ENCODE measurements at regions not wholly inside any gene's neighbourhood (a gene's known extent, or its start where the extent isn't known, plus 50 kb on each side); places are given as distances from the start of the nearest gene placed in this dataset.
"Not testable (repeated sequence)": the region's sequence is repeated elsewhere in the genome, so short reads cannot be mapped to it uniquely, and the experiment has no call there.

GRCh38 chr6:16039892-16040627 lies 88.8 kb upstream of the MYLIP start:
- H3K4me1 ChIP-seq (ENCODE audit: control insufficient read depth in 1 of 2, insufficient read depth in 2 of 2, low read length in 2 of 2) = not testable (repeated sequence)

GRCh38 chr6:16038938-16039337 lies 89.9 kb upstream of the MYLIP start:
- Histone ChIP-seq H3K4me1 (ENCODE audit: control insufficient read depth in 1 of 2, insufficient read depth in 2 of 2, low read length in 2 of 2) (peaks cover 0 to 4% of the 10 kb centered on the region in 2 donors), H3K4me3 (ENCODE audit: low read depth in 1 of 2, low read length in 2 of 2) (no peak overlapping the region), H3K27me3 (ENCODE audit: low read depth, low read length) (no peaks in the 10 kb centered on the region), H3K27ac (ENCODE audit: low read length) (no peak overlapping the region), H3K9me3 (ENCODE audit: control insufficient read depth in 1 of 2, low read length in 2 of 2) (no peaks in the 10 kb centered on the region), H3K36me3 (ENCODE audit: control insufficient read depth in 1 of 2, insufficient read depth in 2 of 2, low read length in 2 of 2) (no peaks in the 10 kb centered on the region)

More at GRCh38 chr6:16039892-16040627, 88.8 kb upstream of the MYLIP start:
- H3K27me3 ChIP-seq (ENCODE audit: low read depth, low read length); H3K36me3 ChIP-seq (ENCODE audit: control insufficient read depth in 1 of 2, insufficient read depth in 2 of 2, low read length in 2 of 2); H3K4me3 ChIP-seq (ENCODE audit: low read depth in 1 of 2, low read length in 2 of 2); H3K9me3 ChIP-seq (ENCODE audit: control insufficient read depth in 1 of 2, low read length in 2 of 2); H3K27ac ChIP-seq (ENCODE audit: low read length): not testable (repeated sequence)

- Histone ChIP-seq H3K27me3 (ENCODE audit: low read depth, low read length) (no peaks in the 10 kb centered on the region), H3K4me1 (ENCODE audit: control insufficient read depth in 1 of 2, insufficient read depth in 2 of 2, low read length in 2 of 2) (no peaks in the 10 kb centered on the region), H3K9me3 (ENCODE audit: control insufficient read depth in 1 of 2, low read length in 2 of 2) (no peaks in the 10 kb centered on the region), H3K4me3 (ENCODE audit: low read depth in 1 of 2, low read length in 2 of 2) (no peak overlapping the region), H3K36me3 (ENCODE audit: control insufficient read depth in 1 of 2, insufficient read depth in 2 of 2, low read length in 2 of 2) (no peaks in the 10 kb centered on the region), H3K27ac (ENCODE audit: low read length) (no peak overlapping the region)
These were observed 93.3 kb upstream of the MYLIP start for GRCh38 chr6:16035488-16036080.

GRCh38 chr6:16033214-16033613 lies 95.7 kb upstream of the MYLIP start:
- H3K27ac ChIP-seq (ENCODE audit: low read length) = no peak overlapping the region
- no peaks in the 10 kb centered on the region for H3K36me3 ChIP-seq (ENCODE audit: control insufficient read depth in 1 of 2, insufficient read depth in 2 of 2, low read length in 2 of 2)
- no peaks in the 10 kb centered on the region for H3K4me1 ChIP-seq (ENCODE audit: control insufficient read depth in 1 of 2, insufficient read depth in 2 of 2, low read length in 2 of 2)
- H3K9me3 ChIP-seq (ENCODE audit: control insufficient read depth in 1 of 2, low read length in 2 of 2) = no peaks in the 10 kb centered on the region
- H3K27me3 ChIP-seq (ENCODE audit: low read depth, low read length) = no peaks in the 10 kb centered on the region
- H3K4me3 ChIP-seq (ENCODE audit: low read depth in 1 of 2, low read length in 2 of 2) = no peak overlapping the region

GRCh38 chr6:16031278-16031981 lies 97.5 kb upstream of the MYLIP start:
- Histone ChIP-seq H3K27me3 (ENCODE audit: low read depth, low read length) (no peaks in the 10 kb centered on the region), H3K4me3 (ENCODE audit: low read depth in 1 of 2, low read length in 2 of 2) (no peak overlapping the region)

GRCh38 chr6:16028966-16029365 lies 99.9 kb upstream of the MYLIP start:
- Histone ChIP-seq H3K4me3 (ENCODE audit: low read depth in 1 of 2, low read length in 2 of 2) (no peak overlapping the region), H3K36me3 (ENCODE audit: control insufficient read depth in 1 of 2, insufficient read depth in 2 of 2, low read length in 2 of 2) (no peaks in the 10 kb centered on the region), H3K27ac (ENCODE audit: low read length) (no peak overlapping the region), H3K4me1 (ENCODE audit: control insufficient read depth in 1 of 2, insufficient read depth in 2 of 2, low read length in 2 of 2) (no peaks in the 10 kb centered on the region), H3K9me3 (ENCODE audit: control insufficient read depth in 1 of 2, low read length in 2 of 2) (no peaks in the 10 kb centered on the region), H3K27me3 (ENCODE audit: low read depth, low read length) (no peaks in the 10 kb centered on the region)

More at GRCh38 chr6:16031278-16031981, 97.5 kb upstream of the MYLIP start:
- Histone ChIP-seq H3K4me1 (ENCODE audit: control insufficient read depth in 1 of 2, insufficient read depth in 2 of 2, low read length in 2 of 2) (no peaks in the 10 kb centered on the region), H3K27ac (ENCODE audit: low read length) (no peak overlapping the region), H3K36me3 (ENCODE audit: control insufficient read depth in 1 of 2, insufficient read depth in 2 of 2, low read length in 2 of 2) (no peaks in the 10 kb centered on the region), H3K9me3 (ENCODE audit: control insufficient read depth in 1 of 2, low read length in 2 of 2) (no peaks in the 10 kb centered on the region)

- Histone ChIP-seq H3K4me1 (ENCODE audit: control insufficient read depth in 1 of 2, insufficient read depth in 2 of 2, low read length in 2 of 2) (no peaks in the 10 kb centered on the region), H3K4me3 (ENCODE audit: low read depth in 1 of 2, low read length in 2 of 2) (no peak overlapping the region), H3K27ac (ENCODE audit: low read length) (no peak overlapping the region), H3K9me3 (ENCODE audit: control insufficient read depth in 1 of 2, low read length in 2 of 2) (no peaks in the 10 kb centered on the region), H3K27me3 (ENCODE audit: low read depth, low read length) (no peaks in the 10 kb centered on the region), H3K36me3 (ENCODE audit: control insufficient read depth in 1 of 2, insufficient read depth in 2 of 2, low read length in 2 of 2) (no peaks in the 10 kb centered on the region)
These were observed 108.6 kb upstream of the MYLIP start for GRCh38 chr6:16020259-16020658.

GRCh38 chr6:16019462-16019861 lies 109.4 kb upstream of the MYLIP start:
- Histone ChIP-seq H3K4me1 (ENCODE audit: control insufficient read depth in 1 of 2, insufficient read depth in 2 of 2, low read length in 2 of 2) (no peaks in the 10 kb centered on the region), H3K9me3 (ENCODE audit: control insufficient read depth in 1 of 2, low read length in 2 of 2) (no peaks in the 10 kb centered on the region), H3K4me3 (ENCODE audit: low read depth in 1 of 2, low read length in 2 of 2) (no peak overlapping the region), H3K27me3 (ENCODE audit: low read depth, low read length) (no peaks in the 10 kb centered on the region), H3K36me3 (ENCODE audit: control insufficient read depth in 1 of 2, insufficient read depth in 2 of 2, low read length in 2 of 2) (no peaks in the 10 kb centered on the region), H3K27ac (ENCODE audit: low read length) (no peak overlapping the region)

GRCh38 chr6:16018626-16019025 lies 110.3 kb upstream of the MYLIP start:
- no peaks in the 10 kb centered on the region for H3K27me3 ChIP-seq (ENCODE audit: low read depth, low read length)
- no peaks in the 10 kb centered on the region for H3K36me3 ChIP-seq (ENCODE audit: control insufficient read depth in 1 of 2, insufficient read depth in 2 of 2, low read length in 2 of 2)
- no peaks in the 10 kb centered on the region for H3K4me1 ChIP-seq (ENCODE audit: control insufficient read depth in 1 of 2, insufficient read depth in 2 of 2, low read length in 2 of 2)
- H3K9me3 ChIP-seq (ENCODE audit: control insufficient read depth in 1 of 2, low read length in 2 of 2) = no peaks in the 10 kb centered on the region
- H3K4me3 ChIP-seq (ENCODE audit: low read depth in 1 of 2, low read length in 2 of 2) = no peak overlapping the region
- no peak overlapping the region for H3K27ac ChIP-seq (ENCODE audit: low read length)

GRCh38 chr6:16014325-16014724 lies 114.6 kb upstream of the MYLIP start:
- not testable (repeated sequence) for H3K36me3 ChIP-seq (ENCODE audit: control insufficient read depth in 1 of 2, insufficient read depth in 2 of 2, low read length in 2 of 2); H3K27me3 ChIP-seq (ENCODE audit: low read depth, low read length); H3K4me3 ChIP-seq (ENCODE audit: low read depth in 1 of 2, low read length in 2 of 2); H3K9me3 ChIP-seq (ENCODE audit: control insufficient read depth in 1 of 2, low read length in 2 of 2); H3K27ac ChIP-seq (ENCODE audit: low read length); H3K4me1 ChIP-seq (ENCODE audit: control insufficient read depth in 1 of 2, insufficient read depth in 2 of 2, low read length in 2 of 2)

- H3K27ac ChIP-seq (ENCODE audit: low read length) = no peak overlapping the region
- no peaks in the 10 kb centered on the region for H3K27me3 ChIP-seq (ENCODE audit: low read depth, low read length)
- H3K36me3 ChIP-seq (ENCODE audit: control insufficient read depth in 1 of 2, insufficient read depth in 2 of 2, low read length in 2 of 2) = no peaks in the 10 kb centered on the region
- H3K4me1 ChIP-seq (ENCODE audit: control insufficient read depth in 1 of 2, insufficient read depth in 2 of 2, low read length in 2 of 2) = no peaks in the 10 kb centered on the region
- no peak overlapping the region for H3K4me3 ChIP-seq (ENCODE audit: low read depth in 1 of 2, low read length in 2 of 2)
- H3K9me3 ChIP-seq (ENCODE audit: control insufficient read depth in 1 of 2, low read length in 2 of 2) = no peaks in the 10 kb centered on the region
These were observed 121.7 kb upstream of the MYLIP start for GRCh38 chr6:16007146-16007545.
